Transverse colon (tissue), 4 donors: ENCODE measurements at regions not wholly inside any gene's neighbourhood (a gene's known extent, or its start where the extent isn't known, plus 50 kb on each side); places are given as distances from the start of the nearest gene placed in this dataset.

Experiments used
- EP300 ChIP-seq: sonication (generic); formaldehyde crosslinking; IDR thresholded peaks from one replicate; pipeline ENCODE4 v1.6.1; 2017; ENCODE audit warnings: antibody characterized with exemption, low read depth
- POLR2A ChIP-seq: fragments of 450-650 bp; IDR thresholded peaks from one replicate; pipeline ENCODE4 v1.6.1; 2016; ENCODE audit warnings: antibody characterized with exemption, mild to moderate bottlenecking, moderate library complexity
- POLR2AphosphoS5 ChIP-seq, 3 donors: sonication (generic); formaldehyde crosslinking; IDR thresholded peaks; one replicate each; pipeline ENCODE4 v1.6.1; 2016; ENCODE audit warnings: antibody characterized with exemption in 3 of 3
- TF ChIP-seq, protein P1 (sequence below), 5 experiments: fragments of 200-600 bp in 3 of 5; fragments of 450-650 bp in 2 of 5; sonication (generic) in 3 of 5; IDR thresholded peaks; 1 replicate in 2 of 5; 2 replicates in 3 of 5; pipeline ENCODE4 v1.5.1; 2016 to 2017; ENCODE audit warnings: antibody characterized with exemption in 5 of 5, inconsistent platforms in 3 of 5, mild to moderate bottlenecking in 2 of 5, moderate library complexity in 1 of 5

GRCh38 chr4:14865031-14865366 is 137.3 kb upstream of the CPEB2 start:
- TF ChIP-seq, protein P1, sequence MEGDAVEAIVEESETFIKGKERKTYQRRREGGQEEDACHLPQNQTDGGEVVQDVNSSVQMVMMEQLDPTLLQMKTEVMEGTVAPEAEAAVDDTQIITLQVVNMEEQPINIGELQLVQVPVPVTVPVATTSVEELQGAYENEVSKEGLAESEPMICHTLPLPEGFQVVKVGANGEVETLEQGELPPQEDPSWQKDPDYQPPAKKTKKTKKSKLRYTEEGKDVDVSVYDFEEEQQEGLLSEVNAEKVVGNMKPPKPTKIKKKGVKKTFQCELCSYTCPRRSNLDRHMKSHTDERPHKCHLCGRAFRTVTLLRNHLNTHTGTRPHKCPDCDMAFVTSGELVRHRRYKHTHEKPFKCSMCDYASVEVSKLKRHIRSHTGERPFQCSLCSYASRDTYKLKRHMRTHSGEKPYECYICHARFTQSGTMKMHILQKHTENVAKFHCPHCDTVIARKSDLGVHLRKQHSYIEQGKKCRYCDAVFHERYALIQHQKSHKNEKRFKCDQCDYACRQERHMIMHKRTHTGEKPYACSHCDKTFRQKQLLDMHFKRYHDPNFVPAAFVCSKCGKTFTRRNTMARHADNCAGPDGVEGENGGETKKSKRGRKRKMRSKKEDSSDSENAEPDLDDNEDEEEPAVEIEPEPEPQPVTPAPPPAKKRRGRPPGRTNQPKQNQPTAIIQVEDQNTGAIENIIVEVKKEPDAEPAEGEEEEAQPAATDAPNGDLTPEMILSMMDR (IDR thresholded peaks at IDR 0.05), result no peak
- no peak for TF ChIP-seq EP300
- no peak for TF ChIP-seq POLR2A
- no peak for TF ChIP-seq POLR2AphosphoS5 (IDR thresholded peaks at IDR 0.05)
